Hematopoietic multipotent progenitor cell (in vitro differentiated cells): ENCODE measurements at regions not wholly inside any gene's neighbourhood (a gene's known extent, or its start where the extent isn't known, plus 50 kb on each side); places are given as distances from the start of the nearest gene placed in this dataset.
"Not testable (repeated sequence)": the region's sequence is repeated elsewhere in the genome, so short reads cannot be mapped to it uniquely, and the experiment has no call there.

Source experiments
- DNase-seq, 3 donors: peaks; one replicate each; pipeline ENCODE4 v3.0.0-alpha.2; 2011 to 2015; ENCODE audit warnings: low read depth in 2 of 3, low spot score in 2 of 3

- DNase-seq: no peak
Observed at GRCh38 chr20:57783956-57784837, 74.4 kb upstream of the PMEPA1 start.

DNA sequence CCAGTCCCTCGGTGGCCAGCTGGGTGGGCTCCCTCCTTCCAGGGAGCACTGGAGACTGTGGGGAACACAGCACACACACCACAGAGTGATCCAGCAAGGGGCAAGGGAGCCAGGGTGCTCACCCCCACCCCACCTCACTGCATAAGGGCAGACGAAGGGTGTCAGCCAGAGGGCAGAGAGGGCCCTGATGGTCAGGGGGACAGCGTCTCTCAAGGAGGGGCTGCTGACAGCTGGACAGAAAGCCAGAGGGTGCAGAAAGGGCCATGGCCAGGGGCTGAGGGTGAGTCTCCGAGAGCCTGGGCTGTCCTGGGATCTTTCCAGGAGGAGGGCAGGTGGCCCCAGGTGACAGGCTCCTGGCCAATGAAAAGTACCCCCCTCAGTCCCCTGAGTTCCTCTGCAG, 73.4 kb upstream of the PMEPA1 start:
- DNase-seq: no peak

GRCh38 chr20:57782631-57783041, 72.8 kb upstream of the PMEPA1 start:
- DNase-seq: no peak

GRCh38 chr20:57781901-57782300, 72.1 kb upstream of the PMEPA1 start:
- no peak for DNase-seq

- no peak for DNase-seq
Observed at GRCh38 chr20:57780906-57781305, 71.1 kb upstream of the PMEPA1 start.

- no peak for DNase-seq
Observed at GRCh38 chr20:57780398-57780797, 70.6 kb upstream of the PMEPA1 start.

DNA sequence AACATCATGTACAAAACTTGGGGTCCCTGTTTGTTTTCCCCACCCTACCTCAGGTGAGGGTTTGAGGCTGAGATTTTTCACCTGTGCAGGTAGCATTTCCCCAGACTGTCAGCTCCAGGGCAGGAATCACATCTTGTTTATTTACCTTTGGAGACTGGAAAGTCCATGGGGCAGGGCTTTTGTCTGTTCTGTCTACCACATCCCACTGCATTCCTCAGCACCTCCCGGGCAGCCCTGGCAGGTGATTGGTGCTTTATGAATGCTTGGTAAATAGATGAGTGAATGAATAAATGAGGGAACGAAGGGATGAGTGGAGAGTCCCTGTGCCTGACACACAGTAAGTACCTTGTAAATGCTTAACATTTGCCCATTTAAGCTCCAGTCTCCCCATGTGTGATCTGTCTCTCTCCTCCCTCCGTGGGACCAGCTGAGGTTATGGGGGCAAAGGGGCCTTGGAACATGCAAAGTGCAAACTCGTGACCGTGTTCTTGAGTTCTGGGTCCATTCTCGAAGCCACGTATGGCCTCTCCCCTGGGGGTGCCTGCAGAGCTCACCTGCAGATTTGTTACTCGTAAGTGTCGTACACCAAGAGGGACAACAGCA, 69.7 kb upstream of the PMEPA1 start:
- DNase-seq: no peak

DNA sequence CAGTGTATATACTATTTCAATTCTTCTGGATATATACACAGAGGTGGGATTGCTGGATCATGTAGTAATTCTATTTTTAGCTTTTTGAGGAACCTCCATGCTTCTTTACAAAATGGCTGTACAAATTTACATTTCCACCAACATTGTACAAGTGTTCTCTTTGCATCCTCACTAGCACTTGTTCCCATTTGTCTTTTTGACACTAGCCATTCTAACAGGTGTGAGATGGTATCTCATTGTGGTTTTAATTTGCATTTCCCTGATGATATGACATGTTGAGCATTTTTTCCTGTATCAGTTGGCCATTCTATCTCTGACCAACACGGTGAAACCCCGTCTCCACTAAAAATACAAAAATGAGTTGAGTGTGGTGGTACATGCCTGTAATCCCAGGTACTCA, 68.1 kb upstream of the PMEPA1 start:
- DNase-seq: no peak

- no peak for DNase-seq
Observed at GRCh38 chr20:57774951-57775350, 65.1 kb upstream of the PMEPA1 start.

DNA sequence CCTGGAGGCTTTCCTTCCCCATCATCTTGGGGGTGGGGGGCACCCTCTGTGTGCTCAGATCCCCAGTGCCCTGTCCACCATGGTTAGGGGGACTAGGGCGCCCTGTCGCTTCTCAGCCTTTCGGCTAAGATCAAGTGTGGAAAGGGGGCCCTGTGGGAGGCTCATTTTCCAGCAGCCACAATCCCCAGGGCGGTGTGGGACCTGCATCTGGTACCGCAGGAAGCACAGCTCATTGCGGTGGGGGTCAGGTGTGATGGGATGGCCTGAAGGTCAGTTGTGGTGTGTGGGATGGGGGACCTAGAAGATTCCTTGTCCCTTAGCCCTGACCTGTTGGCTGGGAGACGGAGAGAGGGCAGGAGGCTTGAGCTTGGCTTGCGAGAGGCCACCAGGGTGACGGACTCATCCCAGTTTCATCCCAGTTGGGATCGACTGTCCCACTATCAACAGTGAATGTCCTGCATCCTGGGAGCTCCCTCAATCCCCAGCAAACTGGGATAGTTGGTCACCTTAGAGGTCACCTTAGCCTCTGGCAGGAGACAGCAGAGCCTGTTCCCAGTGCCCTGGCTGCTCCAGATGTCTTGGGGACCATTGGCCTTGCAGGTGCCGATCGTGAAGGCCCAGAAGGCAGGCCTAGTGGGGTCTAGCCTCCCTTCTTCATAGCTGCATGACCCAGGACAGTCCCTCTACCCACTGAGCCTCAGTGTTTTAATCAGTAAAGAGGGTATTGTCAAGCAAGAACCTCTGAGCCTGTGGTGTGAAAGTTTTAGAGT, 64.5 kb upstream of the PMEPA1 start:
- DNase-seq: no peak

DNA sequence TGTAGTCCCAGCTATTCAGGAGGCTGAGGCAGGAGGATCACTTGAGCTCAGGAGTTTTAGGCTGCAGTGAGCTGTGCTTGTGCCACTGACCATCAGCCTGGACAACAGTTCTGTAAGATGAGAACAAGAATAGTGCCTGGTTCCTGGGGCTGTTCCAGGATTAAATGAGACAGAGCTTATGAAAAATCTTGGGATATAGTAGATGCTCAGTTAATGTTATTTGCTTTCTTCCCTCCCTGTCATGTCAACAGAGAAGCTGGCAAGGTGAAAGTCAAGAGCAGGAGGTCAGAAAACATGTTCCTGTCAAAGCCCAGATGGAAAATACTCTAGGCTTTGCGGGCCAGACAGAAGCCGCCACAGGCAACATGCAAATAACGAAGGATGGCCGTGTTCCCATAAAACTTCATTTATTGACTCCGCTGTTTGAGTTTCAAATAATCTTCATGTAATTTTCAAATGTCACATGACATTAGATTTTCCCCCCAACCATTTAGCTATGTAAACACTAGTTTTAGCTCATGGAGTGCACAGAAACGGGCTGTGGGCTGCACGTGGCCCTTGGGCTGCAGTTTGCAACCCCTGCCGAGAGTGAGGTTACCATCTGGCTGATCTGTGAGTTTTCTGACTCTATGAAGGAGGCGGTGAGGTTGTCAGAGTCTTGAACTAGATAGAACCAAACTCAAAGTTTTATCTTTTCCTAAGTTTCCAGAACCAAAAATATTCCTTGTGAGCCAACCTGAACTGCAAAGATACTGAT, 63.4 kb upstream of the PMEPA1 start:
- no peak for DNase-seq

DNA sequence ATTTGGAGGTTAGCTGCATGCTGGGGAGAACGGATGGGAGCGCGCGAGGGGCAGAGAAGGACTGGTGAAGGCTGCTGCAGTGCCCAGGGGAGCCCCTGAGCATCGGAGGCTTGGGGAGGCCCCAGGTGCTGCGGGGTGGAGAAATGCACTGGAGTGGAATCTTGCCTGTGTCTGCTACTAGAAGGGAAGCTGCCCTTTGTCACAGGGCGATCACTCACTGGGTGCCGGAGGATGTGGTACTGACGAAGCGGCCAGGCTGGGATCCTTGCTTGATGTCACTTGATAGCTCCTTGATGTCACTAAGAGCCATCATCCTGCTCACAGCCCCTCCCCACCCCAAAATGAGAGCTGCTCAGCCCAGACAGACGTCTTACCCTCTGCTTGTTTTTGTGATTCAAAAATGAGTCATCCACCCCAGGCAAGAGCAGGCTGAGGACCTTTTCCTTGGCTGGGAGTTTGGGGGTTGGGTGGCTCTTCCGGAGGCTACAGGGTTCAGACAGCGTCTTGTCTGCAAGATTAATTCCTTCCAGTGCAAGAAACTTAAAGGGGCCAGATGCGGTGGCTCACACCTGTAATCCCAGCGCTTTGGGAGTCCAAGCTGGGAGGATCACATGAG, 62.6 kb upstream of the PMEPA1 start:
- DNase-seq: peak in 2 of 3 donors; percentile 18 to 31

DNA sequence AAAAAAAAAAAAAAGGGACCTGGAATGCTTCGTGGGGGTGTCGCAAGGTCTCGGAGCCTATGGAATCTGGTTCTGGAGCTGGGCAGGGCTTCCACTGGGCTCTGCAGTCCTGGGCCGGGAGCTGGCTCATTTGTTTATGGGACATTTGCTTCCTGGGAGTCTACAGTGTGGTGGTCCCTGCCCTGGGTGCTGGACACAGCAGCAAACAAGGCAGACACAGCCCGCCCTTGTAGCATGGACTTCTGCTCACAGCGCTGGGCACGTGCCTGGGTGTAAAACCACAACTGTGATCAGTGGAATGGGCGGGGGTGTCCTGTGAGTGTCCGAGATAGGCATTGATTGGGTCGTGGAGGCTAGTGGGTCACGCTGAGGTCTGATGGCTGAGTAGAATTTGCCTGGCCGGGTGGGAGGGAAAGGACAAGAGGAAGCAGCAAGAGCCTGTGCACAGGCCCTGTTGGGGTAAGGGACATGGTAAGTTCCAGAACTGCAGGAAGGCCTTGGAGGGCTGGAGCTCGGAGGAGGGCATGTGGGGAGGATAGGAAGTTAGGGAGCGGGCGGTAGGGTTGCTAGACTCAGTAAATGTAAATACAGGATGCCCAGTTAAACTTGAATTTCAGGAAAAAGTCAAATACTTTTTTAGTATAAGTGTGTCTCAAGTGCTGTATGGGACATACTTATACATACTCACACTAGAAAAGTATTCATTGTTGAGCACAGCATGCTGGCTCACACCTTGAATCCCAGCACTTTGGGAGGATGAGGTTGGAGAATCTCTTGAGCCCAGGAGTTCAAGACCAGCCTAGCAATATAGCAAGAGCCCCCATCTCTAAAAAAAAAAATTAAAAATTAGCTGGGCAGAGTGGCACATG, 61.3 kb upstream of the PMEPA1 start:
- no peak for DNase-seq

DNA sequence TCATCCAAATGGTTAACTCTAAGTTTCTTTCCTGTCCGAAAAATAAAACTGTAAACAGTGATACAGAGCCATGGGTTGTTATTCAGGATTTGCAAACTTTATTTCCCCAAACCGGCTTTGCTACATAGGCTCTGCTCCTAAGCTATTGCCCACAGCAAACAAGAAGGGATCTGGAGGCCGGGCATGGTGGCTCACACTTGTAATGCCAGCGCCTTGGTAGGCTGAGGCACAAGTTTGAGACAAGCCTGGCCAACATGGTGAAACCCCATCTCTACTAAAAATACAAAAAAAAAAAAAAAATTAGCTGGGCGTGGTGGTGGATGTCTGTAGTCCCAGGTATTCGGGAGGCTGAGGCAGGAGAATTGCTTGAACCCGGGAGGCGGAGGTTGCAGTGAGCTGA, 60.6 kb upstream of the PMEPA1 start:
- DNase-seq: not testable (repeated sequence)

DNA sequence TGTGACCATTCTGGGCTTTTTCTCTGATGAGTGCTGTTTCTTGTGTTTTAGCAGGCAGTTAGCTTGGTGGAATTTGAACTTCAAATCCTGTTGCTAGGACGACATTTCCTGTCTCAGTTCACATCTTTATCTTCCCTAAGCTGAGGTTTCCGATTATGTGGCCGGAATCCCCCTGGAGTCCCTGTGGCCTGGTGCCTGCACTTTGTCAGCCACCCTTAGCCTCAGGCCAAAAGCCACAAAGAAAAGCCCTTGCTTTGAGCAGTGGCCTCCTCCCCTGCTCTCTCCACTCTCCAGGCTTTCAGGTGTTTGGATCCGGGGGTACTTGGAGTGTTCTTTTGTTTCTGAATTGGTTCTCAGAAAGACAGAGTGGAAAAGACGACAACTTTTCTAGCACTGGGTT, 59.9 kb upstream of the PMEPA1 start:
- DNase-seq: peak in 2 of 3 donors; percentile 47 to 56

GRCh38 chr20:57768519-57768918, 58.7 kb upstream of the PMEPA1 start:
- no peak for DNase-seq

DNA sequence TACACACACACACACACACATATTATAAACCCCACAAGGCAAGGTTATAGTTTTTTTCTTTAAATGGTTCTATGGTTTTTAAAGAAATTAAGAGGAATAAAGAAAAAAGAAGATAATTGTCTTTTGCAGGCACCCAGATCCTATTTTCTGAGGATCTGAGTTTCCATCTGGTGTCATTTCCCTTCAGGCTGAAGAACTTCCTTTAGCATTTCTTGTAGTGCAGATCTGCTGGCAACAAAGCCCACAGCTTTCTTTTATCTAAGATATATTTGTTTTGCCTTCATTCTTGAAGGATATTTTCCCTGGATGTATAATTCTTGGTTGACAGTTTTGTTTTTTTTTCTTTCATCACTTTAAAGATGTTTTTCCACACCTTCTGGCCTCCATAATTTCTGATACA, 57.6 kb upstream of the PMEPA1 start:
- no peak for DNase-seq

DNA sequence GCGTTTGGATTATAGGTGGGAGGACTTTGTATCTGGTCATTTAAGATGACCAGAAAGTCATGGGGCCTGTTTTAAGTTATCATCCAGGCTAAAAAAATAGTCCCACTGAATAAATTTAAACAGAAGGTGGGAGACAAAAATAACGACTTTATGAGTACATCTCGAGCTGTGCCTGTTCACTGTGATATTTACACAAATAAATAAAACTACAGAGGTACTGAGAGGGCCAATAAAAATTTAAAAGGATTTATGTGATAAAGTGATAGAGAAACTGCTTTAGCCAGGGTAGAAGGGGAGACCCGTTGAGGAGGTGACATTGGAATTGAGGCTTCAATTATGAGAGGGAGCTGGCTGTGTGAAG, 53.4 kb upstream of the PMEPA1 start:
- DNase-seq: no peak

GRCh38 chr20:57762531-57763234, 52.9 kb upstream of the PMEPA1 start:
- DNase-seq: no peak
